ENCODE measurements at regions not wholly inside any gene's neighbourhood (a gene's known extent, or its start where the extent isn't known, plus 50 kb on each side); places are given as distances from the start of the nearest gene placed in this dataset.
A peak's percentile ranks its signal among the peaks of the same experiment; 100 is the strongest.

GRCh38 chr3:175941352-175941751 is 1082.2 kb downstream of the NAALADL2 start:
- no peaks in the 10 kb centered on the region for H3K27me3 ChIP-seq (ENCODE audit: control insufficient read depth in 2 of 2, insufficient read depth in 2 of 2, low read length in 2 of 2)
- H3K9ac ChIP-seq (ENCODE audit: insufficient read depth in 1 of 2, low read depth in 2 of 2, low read length in 2 of 2): no peak overlapping the region
- H4K20me1 ChIP-seq (replicated peaks; ENCODE audit: control insufficient read depth, insufficient read depth, low read length): no peaks in the 10 kb centered on the region
- BruUV-seq (replicated peaks): no TSS peak
- H3K79me2 ChIP-seq (ENCODE audit: control insufficient read depth, insufficient read depth, low read length): no peaks in the 10 kb centered on the region
- ChIA-PET CTCF (ENCODE audit: low intra/inter-chr PET ratio) (no interaction called here), POLR2A (no interaction called here)
- no peak for ATAC-seq
- peak in 3 of 4 experiments; percentile 1 to 8 (median 5) for DNase-seq (ENCODE audit: extremely low read depth in 1 of 4, low spot score in 3 of 4)
- H3K4me1 ChIP-seq (replicated peaks in 1 of 2; ENCODE audit: control insufficient read depth in 2 of 2, insufficient read depth in 2 of 2, low read length in 2 of 2): no peaks in the 10 kb centered on the region
- intact Hi-C loops (cut with micrococcal nuclease): no loop called here
- TF ChIP-seq ZNF347 (CRISPR knock-in tag; IDR thresholded peaks at IDR 0.05; ENCODE audit: low read depth): no peak
- no peak for TF ChIP-seq HES1 (IDR thresholded peaks at IDR 0.05; ENCODE audit: low read depth)
- no peak for TF ChIP-seq BCLAF1 (IDR thresholded peaks at IDR 0.05; ENCODE audit: borderline replicate concordance in 1 of 2, control insufficient read depth in 1 of 2, low read depth in 2 of 2, low read length in 1 of 2)
- TF ChIP-seq CTCF (IDR thresholded peaks at IDR 0.05 in 2 of 3, conservative IDR thresholded peaks at IDR 0.05 in 1 of 3; ENCODE audit: insufficient read depth in 2 of 3, low read depth in 1 of 3, low read length in 3 of 3): peak in 2 of 3 experiments; percentile 17 to 39; a peak in 1 of 6 replicates
- peak in 1 of 2 experiments; percentile 22; a peak in 1 of 4 replicates for TF ChIP-seq RAD21 (CRISPR knock-in tag; conservative IDR thresholded peaks at IDR 0.05 in 1 of 2, IDR thresholded peaks at IDR 0.05 in 1 of 2)
- TF ChIP-seq MITF (IDR thresholded peaks at IDR 0.05): no peak
- in situ Hi-C loops (cut with MboI): no loop called here
- H3K9me3 ChIP-seq (replicated peaks; ENCODE audit: control insufficient read depth, insufficient read depth, low read depth, low read length): 0 out of 2 replicates have a peak, but pooled peaks cover 1% of the 10 kb centered on the region
- H3K36me3 ChIP-seq (ENCODE audit: control insufficient read depth, insufficient read depth, low read length): no peaks in the 10 kb centered on the region
- FAIRE-seq: no peak
- H3K4me2 ChIP-seq (ENCODE audit: insufficient read depth, low read length): no peak overlapping the region
- no peak overlapping the region for H3K4me3 ChIP-seq
- H3K9me1 ChIP-seq (ENCODE audit: control insufficient read depth, insufficient read depth, low read length): no peaks in the 10 kb centered on the region
- no peak overlapping the region for H3K27ac ChIP-seq (ENCODE audit: extremely low read depth, low read depth, low read length)
- H2AFZ ChIP-seq (ENCODE audit: low read depth, low read length): no peak overlapping the region

Measured in K562 (cell line).